ENCODE measurements at regions not wholly inside any gene's neighbourhood (a gene's known extent, or its start where the extent isn't known, plus 50 kb on each side); places are given as distances from the start of the nearest gene placed in this dataset.

DNA sequence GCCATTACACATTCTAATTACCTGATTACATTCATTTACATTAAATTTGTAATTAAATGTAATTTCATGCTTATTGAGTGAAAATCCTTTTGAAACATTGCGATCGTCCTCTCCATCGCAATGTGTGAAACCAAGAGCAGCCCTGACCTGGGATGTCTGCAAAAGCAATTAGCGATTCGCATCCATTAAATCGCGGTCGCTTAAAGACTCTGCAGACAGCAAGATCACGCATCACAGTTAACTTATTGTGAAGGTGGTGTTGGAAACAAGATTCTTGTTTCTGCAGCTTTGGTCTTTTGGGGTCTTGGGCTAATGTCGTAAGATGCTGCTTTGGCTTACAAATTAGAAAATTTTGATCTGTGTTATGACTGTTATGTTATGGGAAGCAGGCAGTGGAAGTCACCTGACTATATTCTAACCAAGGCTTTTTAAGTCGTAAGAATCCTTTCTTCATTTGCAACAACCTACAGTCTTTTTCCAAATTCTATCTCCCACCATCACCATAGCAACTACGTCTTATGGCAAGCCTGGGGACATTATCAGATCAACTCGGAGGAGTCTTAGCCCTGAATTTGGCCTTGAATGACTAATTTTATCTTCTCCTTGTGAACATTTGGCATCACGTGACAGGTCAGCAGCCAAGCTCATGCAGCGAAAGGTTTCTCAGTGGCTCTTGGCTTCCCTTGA lies 142.8 kb upstream of the SOX1 start:
- no peak for DNase-seq (ENCODE audit: low read depth in 4 of 4, low spot score in 3 of 4)

- no peak for DNase-seq (ENCODE audit: low read depth in 4 of 4, low spot score in 3 of 4)
Measured at GRCh38 chr13:111924678-111925075, 142.3 kb upstream of the SOX1 start.

DNA sequence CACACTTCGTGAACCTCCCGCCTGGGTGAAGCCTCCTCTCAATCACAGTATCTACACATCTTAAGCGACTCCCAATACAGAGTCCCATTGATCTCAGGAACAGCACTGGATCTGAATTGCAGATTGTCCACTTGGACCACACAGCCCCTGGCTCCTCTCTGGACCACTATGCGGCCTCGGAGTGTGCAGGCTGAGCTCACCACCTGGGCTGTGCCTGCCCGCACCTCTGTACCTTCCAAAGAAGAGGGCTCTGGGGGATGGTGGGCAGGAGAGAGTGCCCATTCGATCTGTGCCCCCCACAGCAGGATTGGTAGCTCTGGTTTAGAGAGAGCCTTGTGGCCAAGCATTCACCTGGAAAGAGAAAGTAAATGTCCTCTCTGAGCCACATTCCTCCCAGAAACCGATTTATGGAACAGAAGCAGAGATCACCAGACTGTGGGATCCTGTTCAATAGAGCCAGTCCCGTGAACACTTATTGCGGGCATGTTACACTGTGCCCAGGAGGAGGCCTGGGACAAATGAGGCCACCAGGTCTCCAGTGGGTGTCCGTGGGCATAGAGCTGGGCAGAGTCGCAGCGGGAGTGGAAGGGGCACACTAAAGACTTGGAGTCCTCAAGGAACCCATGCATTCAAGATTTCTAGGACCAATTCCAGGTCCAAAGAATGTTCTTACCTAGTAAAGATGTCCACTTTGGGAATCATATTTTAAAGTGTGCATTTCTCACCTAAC lies 141.6 kb upstream of the SOX1 start:
- no peak for DNase-seq (ENCODE audit: low read depth in 4 of 4, low spot score in 3 of 4)

DNA sequence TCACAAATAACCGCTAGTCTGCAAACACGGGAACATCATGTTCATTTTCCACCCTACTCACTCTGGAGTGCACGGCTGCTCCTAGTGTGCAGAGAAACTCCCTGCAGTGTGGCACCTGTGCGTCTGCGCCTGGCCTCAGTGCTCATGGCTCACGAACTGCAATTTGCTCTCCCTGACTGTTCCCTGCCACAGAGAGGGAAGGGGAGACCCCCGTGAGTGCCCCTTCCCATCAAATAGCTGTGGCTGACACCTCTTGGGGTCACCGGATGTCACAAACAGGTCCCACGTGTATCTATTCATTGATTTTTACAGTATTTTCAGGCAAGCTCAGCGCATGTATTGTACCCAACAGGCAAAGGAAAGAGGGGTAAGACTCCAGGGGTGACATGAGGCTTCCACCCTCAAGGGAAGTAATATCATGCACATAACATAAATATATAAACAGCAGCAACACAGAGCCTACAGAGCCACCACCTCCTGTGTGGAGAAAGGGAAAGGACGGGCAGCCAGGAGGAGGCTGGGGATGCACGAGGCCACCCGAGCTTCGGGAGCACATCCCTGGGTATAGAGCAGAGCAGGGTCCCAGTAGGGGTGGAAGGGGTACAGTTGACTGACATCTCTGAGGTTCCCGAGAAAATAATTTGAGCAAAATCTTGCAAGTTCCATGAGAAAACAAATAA lies 140.3 kb upstream of the SOX1 start:
- no peak for DNase-seq (ENCODE audit: low read depth in 4 of 4, low spot score in 3 of 4)

DNA sequence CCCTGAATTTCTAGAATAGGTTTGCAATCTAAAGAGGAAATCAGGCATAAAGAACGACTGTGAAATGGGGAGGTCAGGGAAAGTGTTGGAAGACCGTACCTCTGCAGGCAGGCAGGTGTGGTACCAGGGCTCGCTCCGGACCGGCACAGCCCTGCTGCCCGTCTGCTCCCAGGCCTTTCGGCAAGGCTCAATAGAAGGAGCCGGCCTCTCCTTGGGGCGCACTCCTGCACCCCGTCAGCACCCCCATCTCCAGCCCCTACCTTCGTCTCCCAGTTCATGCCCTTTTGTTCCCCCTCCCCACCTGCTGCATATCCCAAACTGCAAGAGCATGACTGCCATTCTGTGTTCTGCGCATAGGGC lies 139.8 kb upstream of the SOX1 start:
- DNase-seq (ENCODE audit: low read depth in 4 of 4, low spot score in 3 of 4): no peak

DNA sequence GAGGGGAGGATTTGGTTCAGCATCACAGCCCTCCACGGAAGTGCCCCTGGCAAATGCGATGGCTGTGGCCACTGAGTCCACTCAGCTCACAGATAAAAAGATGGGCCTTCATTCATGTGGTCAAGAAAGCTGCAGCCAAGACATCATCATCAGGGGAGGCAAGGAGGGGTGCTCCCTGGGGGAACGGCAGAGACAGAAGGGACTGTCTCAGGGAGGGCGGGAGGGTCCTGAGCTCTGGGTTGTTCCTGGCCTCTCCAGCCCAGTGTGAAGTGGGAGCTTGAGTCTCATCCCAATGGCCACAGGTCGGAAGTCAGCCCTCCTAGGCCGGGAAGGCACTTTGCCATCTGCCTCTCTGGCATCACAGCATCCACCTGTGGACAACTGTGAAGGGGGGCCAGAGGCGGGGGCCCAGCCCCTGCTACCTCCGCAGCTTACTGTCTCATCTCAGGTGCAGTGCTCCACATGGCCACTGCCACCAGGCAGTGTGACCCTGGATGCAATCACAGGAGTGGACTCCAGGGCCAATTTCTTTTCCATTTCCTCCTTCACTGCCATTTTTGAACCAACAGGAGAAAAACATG lies 137.8 kb upstream of the SOX1 start:
- no peak for DNase-seq (ENCODE audit: low read depth in 4 of 4, low spot score in 3 of 4)

DNA sequence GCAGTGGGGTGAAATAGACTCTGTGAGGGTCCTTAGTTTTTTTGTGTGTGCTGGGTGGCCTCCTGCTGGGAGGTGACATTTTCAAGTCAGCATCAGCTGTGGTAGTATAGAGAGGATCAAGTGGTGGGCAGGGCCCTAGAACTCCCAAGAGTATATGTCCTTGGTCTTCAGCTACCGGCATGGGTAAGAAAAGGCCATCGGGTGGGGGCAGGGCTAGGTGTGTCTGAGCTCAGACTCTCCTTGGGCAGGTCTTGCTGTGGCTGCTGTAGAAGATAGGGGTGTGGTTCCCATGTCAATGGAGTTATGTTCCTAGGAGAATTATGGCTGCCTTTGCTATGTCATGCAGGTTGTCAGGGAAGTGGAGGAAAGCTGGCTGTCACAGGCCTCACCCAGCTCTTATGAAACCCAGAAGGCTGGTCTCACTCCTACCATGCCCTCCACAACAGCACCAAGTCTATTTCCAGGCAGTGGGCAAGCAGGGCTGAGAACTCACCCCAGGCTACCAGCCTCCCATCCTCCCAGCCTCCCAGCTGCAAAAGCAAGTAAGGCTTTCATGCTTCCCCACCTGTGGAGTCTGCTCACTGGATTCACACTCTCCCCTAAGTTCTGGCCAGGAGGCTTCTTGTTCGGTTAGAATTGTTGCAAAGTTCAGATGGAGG lies 130.6 kb upstream of the SOX1 start:
- no peak for DNase-seq (ENCODE audit: low read depth in 4 of 4, low spot score in 3 of 4)

DNA sequence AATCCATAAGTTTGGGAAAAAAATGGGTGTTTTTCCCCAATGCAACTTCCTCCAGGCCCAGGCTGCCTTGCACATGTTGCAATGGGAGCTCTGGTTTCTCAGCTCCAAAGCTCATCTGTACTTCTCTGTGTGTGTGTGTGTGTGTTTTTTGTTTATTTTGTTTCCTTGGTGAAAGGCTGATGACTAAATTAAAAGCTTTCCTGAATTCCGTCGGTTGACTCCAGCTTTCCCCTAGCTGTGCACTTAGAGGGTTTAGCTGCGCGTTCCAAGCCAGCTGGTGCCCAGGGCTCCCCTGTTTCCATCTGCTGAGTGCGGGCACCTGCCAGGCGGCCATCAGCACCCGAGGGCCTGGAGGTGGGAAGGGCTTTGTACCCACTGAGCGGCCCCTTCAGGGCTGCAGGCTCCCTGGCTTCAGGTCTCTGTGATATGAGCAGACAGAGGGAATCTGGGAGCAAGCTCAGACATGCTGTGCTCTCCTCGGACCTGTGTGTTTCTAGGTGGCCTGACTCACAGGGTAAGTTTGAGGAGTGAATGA lies 129.1 kb upstream of the SOX1 start:
- no peak for DNase-seq (ENCODE audit: low read depth in 4 of 4, low spot score in 3 of 4)

- no peak for DNase-seq (ENCODE audit: low read depth in 4 of 4, low spot score in 3 of 4)
Measured at GRCh38 chr13:111938741-111939665, 127.9 kb upstream of the SOX1 start.

DNA sequence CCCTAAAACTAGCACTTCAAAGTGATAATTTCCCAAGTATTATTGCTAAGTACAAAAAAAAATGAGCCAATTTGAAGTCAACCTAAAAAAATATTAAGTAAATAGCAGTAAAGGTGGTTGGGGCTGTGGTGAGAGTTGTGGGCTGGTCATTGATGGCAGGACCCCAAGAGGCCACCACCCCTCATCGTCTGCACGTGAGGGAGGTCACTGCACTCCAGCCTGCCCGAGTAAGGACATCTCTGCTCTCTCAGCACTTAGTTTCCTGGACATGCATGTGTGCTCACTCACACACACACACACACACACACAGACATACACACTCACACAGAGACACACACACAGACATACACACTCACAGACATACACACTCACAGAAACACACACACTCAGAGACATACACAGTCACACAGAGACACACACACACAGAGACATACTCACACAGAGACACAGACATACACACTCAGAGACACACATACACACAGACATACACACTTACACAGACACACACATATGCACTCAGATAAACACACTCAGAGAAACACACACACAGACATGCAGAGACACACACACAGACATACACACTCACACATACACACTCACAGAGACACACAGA lies 127.2 kb upstream of the SOX1 start:
- no peak for DNase-seq (ENCODE audit: low read depth in 4 of 4, low spot score in 3 of 4)

GRCh38 chr13:111940892-111941291 lies 126.1 kb upstream of the SOX1 start:
- DNase-seq (ENCODE audit: low read depth in 4 of 4, low spot score in 3 of 4): no peak

GRCh38 chr13:111941845-111942447 lies 125.0 kb upstream of the SOX1 start:
- DNase-seq (ENCODE audit: low read depth in 4 of 4, low spot score in 3 of 4): no peak

GRCh38 chr13:111943229-111943795 lies 123.6 kb upstream of the SOX1 start:
- no peak for DNase-seq (ENCODE audit: low read depth in 4 of 4, low spot score in 3 of 4)

DNA sequence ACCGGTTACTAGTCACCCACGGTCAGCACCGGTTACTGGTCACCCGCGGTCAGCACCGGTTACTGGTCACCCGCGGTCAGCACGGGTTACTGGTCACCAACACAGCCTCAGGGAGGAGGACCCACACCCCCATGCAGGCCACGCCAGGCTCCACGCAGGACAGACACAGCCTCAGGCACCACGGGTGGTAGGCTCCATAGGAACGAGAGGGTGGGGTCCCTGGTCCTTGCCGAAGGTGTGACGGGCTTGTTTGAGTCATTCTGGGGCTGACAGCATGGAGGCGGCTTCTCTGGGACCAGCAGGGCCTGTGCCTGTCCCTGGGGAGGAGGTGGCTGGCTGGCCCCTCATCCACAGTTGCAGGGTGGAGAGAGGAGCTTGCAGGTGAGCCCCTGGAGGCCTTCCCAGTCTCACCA lies 122.8 kb upstream of the SOX1 start:
- no peak for DNase-seq (ENCODE audit: low read depth in 4 of 4, low spot score in 3 of 4)

GRCh38 chr13:111945086-111945485 lies 121.9 kb upstream of the SOX1 start:
- no peak for DNase-seq (ENCODE audit: low read depth in 4 of 4, low spot score in 3 of 4)

DNA sequence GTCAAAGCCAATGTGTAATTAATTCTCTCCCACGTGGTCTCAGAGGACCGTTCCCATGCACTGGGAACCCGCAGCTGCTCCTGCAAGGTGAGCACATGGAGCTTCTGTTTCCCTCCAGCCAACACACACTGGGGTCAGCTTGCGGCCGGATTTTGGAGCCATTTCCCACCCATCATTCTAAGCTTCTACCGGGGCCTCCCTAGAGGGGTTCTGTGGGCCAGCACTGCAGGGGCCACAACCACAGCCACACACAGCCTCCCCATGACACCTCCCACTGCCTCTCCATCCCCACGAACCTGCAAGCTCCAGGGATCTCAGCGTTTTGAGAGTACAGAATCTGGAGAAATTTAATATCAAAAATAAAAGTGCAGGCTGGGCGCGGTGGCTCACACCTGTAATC lies 120.7 kb upstream of the SOX1 start:
- no peak for DNase-seq (ENCODE audit: low read depth in 4 of 4, low spot score in 3 of 4)

- no peak for DNase-seq (ENCODE audit: low read depth in 4 of 4, low spot score in 3 of 4)
Measured at GRCh38 chr13:111947026-111947810, 119.7 kb upstream of the SOX1 start.

DNA sequence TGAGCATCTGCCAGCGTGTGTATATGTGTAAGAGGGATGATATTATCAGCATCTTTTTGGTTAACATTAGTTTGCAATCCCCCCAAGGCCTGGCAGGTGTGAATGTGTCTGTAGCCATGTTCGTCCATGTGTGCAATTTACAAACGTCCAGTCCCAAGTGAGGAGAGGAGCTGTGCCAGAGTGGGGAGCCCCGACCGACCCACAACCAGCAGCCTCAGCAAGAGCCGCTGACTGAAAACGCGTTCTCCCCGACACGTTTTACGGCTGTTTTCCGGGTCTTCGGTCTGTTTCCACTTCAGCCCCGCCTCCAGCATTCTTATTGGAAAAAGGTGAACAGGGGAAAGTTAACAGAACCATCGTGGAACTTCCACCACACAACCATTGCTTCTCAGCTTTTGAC lies 119.1 kb upstream of the SOX1 start:
- no peak for DNase-seq (ENCODE audit: low read depth in 4 of 4, low spot score in 3 of 4)
